GM12892 (cell line): ENCODE measurements at regions not wholly inside any gene's neighbourhood (a gene's known extent, or its start where the extent isn't known, plus 50 kb on each side); places are given as distances from the start of the nearest gene placed in this dataset.

Experiments
- DNase-seq: peaks from one replicate; pipeline ENCODE4 v3.0.0; 2011; ENCODE audit not compliant: insufficient read length
- FAIRE-seq: peaks from 2 replicates; lab custom pipeline; 2011; peaks lifted over from hg19 to GRCh38; lab: Jason Lieb, UNC
- POLR2A ChIP-seq: IDR thresholded peaks from 2 replicates; pipeline ENCODE4 v1.6.1; 2011; ENCODE audit warnings: low read depth, low read length, control low read depth
- POLR2AphosphoS5 ChIP-seq: IDR thresholded peaks from 2 replicates; pipeline ENCODE4 v1.6.1; 2011; ENCODE audit warnings: low read depth, low read length, control low read depth
- TAF1 ChIP-seq: IDR thresholded peaks from 2 replicates; pipeline ENCODE4 v1.6.1; 2011; ENCODE audit warnings: low read depth, mild to moderate bottlenecking, control low read depth, low read length, borderline replicate concordance

DNA sequence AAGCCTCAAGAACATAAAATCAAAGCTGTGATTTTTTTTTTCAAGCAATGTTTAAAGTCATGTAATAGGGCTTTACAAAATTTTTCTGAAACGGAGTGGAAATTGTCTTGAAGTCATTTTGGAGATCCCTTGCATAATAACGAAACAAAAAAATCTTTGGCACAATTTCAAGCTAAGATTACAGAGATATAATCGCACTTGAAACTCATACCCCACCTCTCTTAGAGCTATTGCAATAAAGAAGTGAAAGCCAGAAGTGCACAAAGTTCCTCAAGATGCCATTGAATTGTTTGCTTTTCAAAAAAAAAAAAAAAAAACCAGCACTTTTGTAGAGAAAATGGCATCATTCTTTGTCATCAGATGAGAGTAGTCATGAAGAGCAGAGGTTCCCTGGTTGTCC is 152.3 kb downstream of the PAX3 start:
- FAIRE-seq = no peak
- no peak for TF ChIP-seq POLR2A
- no peak for TF ChIP-seq TAF1
- no peak for TF ChIP-seq POLR2AphosphoS5
- no peak for DNase-seq

- FAIRE-seq (no peak), DNase-seq (no peak)
- TF ChIP-seq POLR2AphosphoS5 (no peak), POLR2A (no peak), TAF1 (no peak)
Observed at GRCh38 chr2:222142027-222142426, 156.8 kb downstream of the PAX3 start.

- TF ChIP-seq POLR2A (no peak), TAF1 (no peak), POLR2AphosphoS5 (no peak)
- FAIRE-seq (no peak), DNase-seq (no peak)
Observed at GRCh38 chr2:222136106-222136630, 162.6 kb downstream of the PAX3 start.

GRCh38 chr2:222134654-222135053 is 164.1 kb downstream of the PAX3 start:
- DNase-seq (no peak), FAIRE-seq (no peak)
- TF ChIP-seq POLR2AphosphoS5 (no peak), POLR2A (no peak), TAF1 (no peak)

DNA sequence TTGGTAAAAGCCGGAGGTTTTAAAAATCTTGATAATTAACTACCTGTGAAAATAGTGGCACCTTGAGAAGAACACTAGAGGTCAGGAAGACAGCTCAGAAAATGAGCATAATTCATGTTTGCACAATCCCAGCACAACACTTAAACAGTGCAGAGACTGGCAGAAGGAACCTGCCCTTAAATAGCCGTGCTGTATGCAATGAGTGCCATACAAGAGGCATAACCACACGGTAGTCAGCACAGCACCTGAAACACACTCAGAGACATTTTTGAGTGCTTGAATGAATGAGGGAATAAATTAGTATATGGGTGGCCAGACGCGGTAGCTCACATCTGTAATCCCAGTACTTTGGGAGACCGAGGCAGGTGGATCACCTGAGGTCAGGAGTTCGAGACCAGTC is 164.9 kb downstream of the PAX3 start:
- no peak for DNase-seq
- no peak for TF ChIP-seq POLR2A
- no peak for TF ChIP-seq POLR2AphosphoS5
- TF ChIP-seq TAF1 = no peak
- FAIRE-seq = no peak

GRCh38 chr2:222130855-222131254 is 167.9 kb downstream of the PAX3 start:
- DNase-seq (no peak), FAIRE-seq (no peak)
- TF ChIP-seq POLR2A (no peak), TAF1 (no peak), POLR2AphosphoS5 (no peak)

DNA sequence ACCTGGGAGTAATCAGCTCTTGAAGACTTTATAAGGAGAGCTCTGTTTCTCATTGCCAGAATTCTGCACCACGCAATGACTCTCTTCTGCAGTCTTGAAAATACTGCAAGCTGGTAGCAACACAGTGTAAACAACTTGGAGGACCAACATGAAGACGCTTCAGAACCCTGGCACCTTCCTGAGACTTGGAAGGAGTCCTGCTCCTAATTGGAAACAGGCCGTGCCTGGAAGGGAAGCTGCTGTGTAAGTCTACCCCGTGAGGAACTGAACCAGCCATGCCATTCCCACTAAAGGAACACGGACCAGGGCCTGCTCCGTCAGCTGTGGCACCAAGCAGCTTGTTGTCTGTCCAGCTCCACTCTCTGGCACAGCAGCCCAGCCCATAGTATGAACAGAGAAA is 171.1 kb downstream of the PAX3 start:
- no peak for TF ChIP-seq POLR2AphosphoS5
- no peak for TF ChIP-seq TAF1
- FAIRE-seq (no peak), DNase-seq (no peak)

GRCh38 chr2:222120933-222121332 is 177.9 kb downstream of the PAX3 start:
- TF ChIP-seq POLR2A (no peak), POLR2AphosphoS5 (no peak), TAF1 (no peak)
- DNase-seq (no peak), FAIRE-seq (no peak)

- TF ChIP-seq POLR2A = no peak
- no peak for TF ChIP-seq POLR2AphosphoS5
- TF ChIP-seq TAF1 = no peak
- no peak for FAIRE-seq
- DNase-seq = no peak
Observed at GRCh38 chr2:222115296-222115695, 183.5 kb downstream of the PAX3 start.

DNA sequence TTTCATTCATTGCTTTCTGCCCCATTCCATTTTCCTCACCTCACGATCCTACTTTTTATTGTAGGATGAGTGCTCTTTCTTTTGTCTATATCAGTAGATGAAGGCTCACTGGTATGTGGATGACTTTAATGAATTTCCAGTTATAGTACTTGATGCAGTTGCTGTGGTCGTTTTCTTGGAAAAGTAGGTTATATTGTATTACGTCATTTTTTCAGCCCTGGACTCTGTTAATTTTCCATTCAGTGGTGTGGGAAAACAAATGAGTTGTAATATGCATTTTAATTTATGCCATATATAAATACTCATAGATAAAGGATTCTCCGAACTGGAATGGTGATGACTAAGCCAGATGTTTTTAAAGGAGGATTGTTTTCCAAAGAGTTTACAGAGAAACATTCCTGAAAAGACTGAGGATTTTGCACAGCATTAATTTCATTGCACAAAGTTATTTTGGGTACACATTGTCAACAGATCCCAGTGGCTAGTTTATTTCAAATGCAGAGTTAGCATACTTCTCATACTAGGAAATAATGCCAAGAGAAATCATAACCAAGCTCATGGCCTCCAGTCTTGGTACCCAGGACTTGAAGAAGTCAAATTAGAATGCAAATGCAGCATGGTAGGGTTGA is 189.7 kb downstream of the PAX3 start:
- DNase-seq (no peak), FAIRE-seq (no peak)
- TF ChIP-seq TAF1 (no peak), POLR2AphosphoS5 (no peak), POLR2A (no peak)

DNA sequence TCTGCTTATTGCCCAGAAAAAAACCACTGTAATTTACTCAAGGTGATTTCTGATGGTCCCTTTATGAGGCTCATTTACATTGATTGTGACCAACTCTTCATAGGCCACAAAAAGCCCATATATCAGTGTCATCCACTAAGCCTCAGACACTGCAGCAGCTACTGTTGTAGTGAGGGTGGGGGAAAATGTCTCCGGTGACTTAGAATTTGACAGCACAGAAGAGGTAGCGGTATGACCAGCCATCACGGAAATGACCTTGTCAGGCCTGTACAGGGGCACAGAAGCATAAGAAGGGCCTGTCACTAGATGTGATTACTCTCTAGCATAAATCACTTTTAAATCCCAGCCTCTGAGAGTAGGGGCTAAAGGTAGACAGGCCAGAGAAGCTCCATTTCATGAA is 190.3 kb downstream of the PAX3 start:
- TF ChIP-seq POLR2AphosphoS5 (no peak), POLR2A (no peak), TAF1 (no peak)
- FAIRE-seq (no peak), DNase-seq (no peak)

GRCh38 chr2:222105046-222105445 is 193.8 kb downstream of the PAX3 start:
- no peak for DNase-seq
- no peak for FAIRE-seq
- TF ChIP-seq POLR2A (no peak), TAF1 (no peak), POLR2AphosphoS5 (no peak)

GRCh38 chr2:222102575-222103349 is 196.0 kb downstream of the PAX3 start:
- DNase-seq (no peak), FAIRE-seq (no peak)
- TF ChIP-seq POLR2AphosphoS5 (no peak), POLR2A (no peak), TAF1 (no peak)
